22Rv1 (cell line): ENCODE measurements at regions not wholly inside any gene's neighbourhood (a gene's known extent, or its start where the extent isn't known, plus 50 kb on each side); places are given as distances from the start of the nearest gene placed in this dataset.
"Not testable (repeated sequence)": the region's sequence is repeated elsewhere in the genome, so short reads cannot be mapped to it uniquely, and the experiment has no call there.

Experiments used
- H3K27ac ChIP-seq: fragments of 450-650 bp; 2 replicates; pipeline ENCODE4 v1.5.1; 2017
- ZFX ChIP-seq: fragments of 450-650 bp; IDR thresholded peaks from 2 replicates; pipeline ENCODE4 v1.6.1; 2017; ENCODE audit warnings: antibody characterized with exemption, borderline replicate concordance
- TF ChIP-seq, protein P1 (sequence below): fragments of 450-650 bp; IDR thresholded peaks from 2 replicates; pipeline ENCODE4 v1.5.1; 2017; ENCODE audit warnings: mild to moderate bottlenecking

DNA sequence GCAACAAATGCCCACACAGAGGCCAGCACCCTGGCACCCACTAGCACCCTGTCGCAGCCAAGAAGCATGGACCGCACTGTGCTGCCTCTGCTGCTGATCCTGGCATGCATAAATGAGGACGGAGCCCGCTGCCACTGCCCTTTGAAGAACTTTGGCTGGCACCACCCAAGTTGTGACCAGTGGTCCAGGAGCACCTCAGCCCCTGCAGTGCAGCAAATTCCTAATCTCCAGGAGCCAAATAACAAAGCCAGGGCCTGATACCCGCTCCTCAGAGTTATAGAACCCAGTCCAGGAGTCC lies 807.2 kb downstream of the GLUD2 start:
- TF ChIP-seq, protein P1, sequence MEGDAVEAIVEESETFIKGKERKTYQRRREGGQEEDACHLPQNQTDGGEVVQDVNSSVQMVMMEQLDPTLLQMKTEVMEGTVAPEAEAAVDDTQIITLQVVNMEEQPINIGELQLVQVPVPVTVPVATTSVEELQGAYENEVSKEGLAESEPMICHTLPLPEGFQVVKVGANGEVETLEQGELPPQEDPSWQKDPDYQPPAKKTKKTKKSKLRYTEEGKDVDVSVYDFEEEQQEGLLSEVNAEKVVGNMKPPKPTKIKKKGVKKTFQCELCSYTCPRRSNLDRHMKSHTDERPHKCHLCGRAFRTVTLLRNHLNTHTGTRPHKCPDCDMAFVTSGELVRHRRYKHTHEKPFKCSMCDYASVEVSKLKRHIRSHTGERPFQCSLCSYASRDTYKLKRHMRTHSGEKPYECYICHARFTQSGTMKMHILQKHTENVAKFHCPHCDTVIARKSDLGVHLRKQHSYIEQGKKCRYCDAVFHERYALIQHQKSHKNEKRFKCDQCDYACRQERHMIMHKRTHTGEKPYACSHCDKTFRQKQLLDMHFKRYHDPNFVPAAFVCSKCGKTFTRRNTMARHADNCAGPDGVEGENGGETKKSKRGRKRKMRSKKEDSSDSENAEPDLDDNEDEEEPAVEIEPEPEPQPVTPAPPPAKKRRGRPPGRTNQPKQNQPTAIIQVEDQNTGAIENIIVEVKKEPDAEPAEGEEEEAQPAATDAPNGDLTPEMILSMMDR, result no peak
- TF ChIP-seq ZFX, result no peak
- H3K27ac ChIP-seq, result no peak overlapping the region

DNA sequence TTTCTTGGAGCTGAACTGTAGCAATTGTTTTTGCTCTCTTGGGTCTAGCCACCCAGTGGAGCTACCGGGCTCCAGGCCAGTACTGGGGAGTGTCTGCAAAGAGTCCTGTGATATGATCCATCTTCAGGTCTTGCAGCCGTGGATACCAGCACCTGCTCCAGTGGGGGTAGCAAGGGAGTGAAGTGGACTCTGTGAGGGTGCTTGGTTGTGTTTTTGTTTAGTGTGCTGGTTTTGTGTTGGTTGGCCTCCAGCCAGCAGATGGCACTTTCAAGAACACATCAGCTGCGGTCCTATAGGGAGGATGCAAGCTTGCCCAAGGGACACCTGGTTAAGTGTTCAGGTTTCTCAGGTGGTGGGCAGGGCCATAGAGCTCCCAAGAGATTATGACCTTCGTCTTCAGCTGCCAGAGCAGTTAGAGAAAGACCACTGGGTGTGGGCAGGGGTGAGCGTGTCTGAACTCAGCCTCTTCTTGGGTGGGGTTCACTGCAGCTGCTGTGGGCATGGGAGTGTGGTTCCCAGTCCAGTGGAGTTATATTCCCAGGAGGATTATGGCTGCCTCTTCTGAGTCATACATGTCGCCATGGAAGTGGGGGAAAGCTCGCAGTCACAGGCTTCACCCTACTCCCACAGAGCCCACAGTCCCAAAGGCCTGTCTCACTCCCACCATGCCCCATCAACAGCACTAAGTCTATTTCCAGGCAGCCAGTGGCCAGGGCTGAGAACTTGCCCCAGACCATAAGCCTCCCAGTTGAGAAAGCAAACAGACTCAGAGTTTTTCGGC lies 811.6 kb downstream of the GLUD2 start:
- no peak overlapping the region for H3K27ac ChIP-seq
- TF ChIP-seq, protein P1, result no peak
- TF ChIP-seq ZFX, result no peak

DNA sequence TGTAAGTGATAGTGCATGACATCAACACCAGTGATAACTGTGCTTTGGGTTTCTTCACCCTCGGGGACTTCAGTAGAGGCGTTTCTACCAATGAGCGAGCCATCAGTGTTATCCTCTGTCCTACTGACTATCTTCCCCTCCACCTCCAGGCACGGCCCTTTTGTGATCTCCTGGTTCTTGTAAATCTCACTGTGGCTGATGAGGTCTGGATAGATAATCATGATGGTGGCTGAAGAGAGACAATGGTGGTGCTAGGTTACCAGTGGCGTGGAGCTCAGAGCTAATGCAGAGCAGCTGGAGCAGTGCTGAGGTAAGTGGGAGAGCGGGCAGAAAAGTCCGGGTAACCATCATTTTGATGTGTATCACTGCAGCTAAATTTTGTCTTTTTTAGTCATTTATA lies 816.6 kb downstream of the GLUD2 start:
- no peak overlapping the region for H3K27ac ChIP-seq
- no peak for TF ChIP-seq ZFX
- TF ChIP-seq, protein P1, result no peak

DNA sequence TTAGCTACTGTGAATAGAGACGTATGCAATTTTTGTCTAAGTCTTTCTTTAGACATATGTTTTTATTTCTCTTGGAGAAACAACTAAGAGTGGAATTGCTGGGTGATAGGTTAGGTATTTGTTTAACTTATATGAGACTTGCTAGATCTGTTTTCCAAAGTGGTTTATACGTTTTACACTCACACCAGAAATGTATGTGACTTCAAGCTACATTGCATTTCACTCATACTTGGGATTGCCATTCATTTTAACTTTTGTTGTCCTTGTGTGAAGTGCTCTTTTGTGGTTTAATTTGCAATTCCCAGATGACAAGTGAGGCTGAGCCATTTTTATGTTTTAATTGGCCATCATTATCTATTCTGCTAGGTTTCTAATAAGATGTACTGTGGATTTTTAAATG lies 817.2 kb downstream of the GLUD2 start:
- no peak for TF ChIP-seq ZFX
- TF ChIP-seq, protein P1, result no peak
- H3K27ac ChIP-seq, result no peak overlapping the region

DNA sequence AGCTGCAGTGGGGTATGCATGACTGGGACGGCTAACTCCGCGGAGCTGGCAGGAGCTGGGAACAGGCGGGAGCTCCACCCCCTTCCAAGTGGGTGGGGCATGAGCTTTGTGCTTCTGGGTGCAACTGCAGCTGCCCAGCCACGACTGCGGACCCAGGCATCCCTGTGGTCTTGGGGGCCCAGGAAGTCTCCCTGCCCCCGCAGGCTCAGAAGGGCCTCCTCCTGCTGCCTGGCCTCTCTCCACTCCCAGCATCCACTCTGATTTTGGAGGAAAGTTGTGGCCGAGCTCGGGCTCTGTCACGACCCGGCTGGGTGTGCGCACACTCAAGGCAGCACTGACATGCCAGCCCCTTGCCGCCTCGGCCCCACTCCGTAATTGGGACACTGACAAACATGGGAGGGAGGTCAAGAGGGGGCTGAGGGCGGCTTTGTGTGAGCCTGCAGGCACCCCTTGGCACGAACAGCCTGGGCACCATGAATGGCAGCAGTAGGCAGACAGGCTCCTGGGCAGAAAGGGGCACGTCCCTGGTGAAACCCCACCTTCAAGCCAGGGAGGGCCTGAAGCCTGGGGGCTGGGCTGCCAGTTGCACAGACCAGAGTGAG lies 822.6 kb downstream of the GLUD2 start:
- H3K27ac ChIP-seq, result no peak overlapping the region
- TF ChIP-seq, protein P1, result no peak
- TF ChIP-seq ZFX, result no peak

DNA sequence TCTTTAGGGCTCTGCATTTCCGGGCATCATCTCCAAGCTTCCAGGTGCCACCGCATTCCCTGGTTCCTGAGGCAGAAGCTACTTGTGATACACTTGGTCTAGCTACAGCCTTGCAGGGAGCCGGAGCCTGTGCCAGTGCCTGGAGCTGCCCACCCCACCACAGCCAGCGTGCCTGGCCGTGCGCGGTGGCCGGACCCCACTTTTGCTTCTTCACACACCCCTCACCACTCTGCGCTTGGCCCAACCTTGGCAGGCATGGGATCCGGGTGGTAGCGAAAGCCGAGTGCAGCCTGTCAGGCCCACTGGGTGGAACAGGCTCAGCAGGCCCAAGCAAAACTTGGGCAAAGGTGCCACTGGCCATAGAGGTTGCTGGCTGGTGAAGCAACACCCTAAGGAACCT lies 823.7 kb downstream of the GLUD2 start:
- H3K27ac ChIP-seq, result no peak overlapping the region
- TF ChIP-seq ZFX, result no peak
- TF ChIP-seq, protein P1, result no peak

DNA sequence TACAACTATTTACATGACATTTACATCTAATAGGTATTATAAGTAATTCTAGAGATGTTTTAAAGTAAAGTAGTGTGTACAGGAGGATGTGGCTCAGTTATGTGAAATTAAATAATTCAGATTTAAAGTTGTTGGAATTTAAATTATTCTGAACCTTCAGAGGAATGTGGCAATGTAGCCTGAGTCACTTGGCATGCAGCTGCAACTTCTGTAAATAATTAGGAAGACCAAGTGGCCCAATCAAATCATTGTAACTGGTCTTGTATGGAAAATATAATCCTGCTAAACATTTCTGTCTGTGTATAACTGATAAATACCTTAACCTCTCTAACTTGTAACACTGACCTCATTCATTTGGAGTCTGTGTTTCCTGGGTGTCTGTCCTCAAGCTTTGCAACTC lies 828.9 kb downstream of the GLUD2 start:
- peak overlapping the region; percentile 62 for H3K27ac ChIP-seq
- no peak for TF ChIP-seq ZFX
- TF ChIP-seq, protein P1, result no peak

DNA sequence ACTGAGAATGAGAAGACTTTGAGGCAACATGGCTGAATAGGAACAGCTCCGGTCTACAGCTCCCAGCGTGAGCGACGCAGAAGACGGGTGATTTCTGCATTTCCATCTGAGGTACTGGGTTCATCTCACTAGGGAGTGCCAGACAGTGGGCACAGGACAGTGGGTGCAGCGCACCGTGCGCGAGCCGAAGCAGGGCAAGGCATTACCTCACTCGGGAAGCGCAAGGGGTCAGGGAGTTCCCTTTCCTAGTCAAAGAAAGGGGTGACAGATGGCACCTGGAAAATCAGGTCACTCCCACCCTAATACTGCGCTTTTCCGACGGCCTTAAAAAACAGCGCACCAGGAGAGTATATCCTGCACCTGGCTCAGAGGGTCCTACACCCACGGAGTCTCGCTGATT lies 829.9 kb downstream of the GLUD2 start:
- not testable (repeated sequence) for H3K27ac ChIP-seq
